Activated CD4-positive, alpha-beta T cell treated with anti-CD3 and anti-CD28 coated beads for 4 hours (primary cell): ENCODE measurements at regions not wholly inside any gene's neighbourhood (a gene's known extent, or its start where the extent isn't known, plus 50 kb on each side); places are given as distances from the start of the nearest gene placed in this dataset.
"Not testable (repeated sequence)": the region's sequence is repeated elsewhere in the genome, so short reads cannot be mapped to it uniquely, and the experiment has no call there.

ENCODE experiments used
- DNase-seq, 2 donors: peaks; one replicate each; pipeline ENCODE4 v3.0.0-alpha.2; 2020

DNA sequence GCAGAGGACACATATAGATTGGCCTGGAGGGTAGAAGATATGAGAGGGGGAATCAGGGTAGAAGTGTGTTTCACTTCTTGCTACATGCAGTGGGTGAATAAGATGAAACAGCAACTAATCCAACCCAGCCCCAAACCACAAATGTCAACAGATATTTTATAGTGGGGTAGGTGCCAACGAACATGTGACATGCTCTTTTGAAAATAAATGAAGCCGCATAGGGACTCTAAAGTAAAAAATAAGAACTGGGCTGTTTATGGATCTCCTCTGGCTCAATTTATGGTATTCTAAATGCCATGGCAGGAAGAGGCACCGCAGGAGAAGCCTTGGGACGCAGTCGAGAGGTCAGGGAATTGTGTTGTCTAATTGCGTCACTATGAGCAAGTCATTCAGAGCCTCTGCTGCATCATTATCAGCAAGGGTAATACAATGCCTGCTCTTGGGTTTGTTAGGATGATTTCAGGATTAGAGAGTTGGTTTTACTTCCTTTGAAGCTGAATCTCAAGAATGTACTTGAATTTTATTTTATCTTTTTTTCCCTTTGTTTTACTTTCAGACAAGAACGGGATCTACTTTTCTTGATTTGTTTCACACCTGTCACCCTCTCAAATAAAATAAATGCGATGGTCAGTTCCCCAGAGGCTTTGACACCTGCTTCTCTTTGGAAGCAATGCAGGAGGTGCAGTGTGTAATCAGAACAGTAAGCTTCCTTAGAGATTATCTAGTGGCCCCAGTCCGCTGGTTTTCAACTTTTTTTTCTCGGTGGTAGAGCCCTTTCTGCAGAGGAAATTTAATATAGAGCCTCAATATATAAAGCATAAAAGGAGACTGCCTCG, 375.6 kb upstream of the CLINT1 start:
- DNase-seq: no peak

- DNase-seq: no peak
Observed at GRCh38 chr5:158233735-158234322, 374.9 kb upstream of the CLINT1 start.

DNA sequence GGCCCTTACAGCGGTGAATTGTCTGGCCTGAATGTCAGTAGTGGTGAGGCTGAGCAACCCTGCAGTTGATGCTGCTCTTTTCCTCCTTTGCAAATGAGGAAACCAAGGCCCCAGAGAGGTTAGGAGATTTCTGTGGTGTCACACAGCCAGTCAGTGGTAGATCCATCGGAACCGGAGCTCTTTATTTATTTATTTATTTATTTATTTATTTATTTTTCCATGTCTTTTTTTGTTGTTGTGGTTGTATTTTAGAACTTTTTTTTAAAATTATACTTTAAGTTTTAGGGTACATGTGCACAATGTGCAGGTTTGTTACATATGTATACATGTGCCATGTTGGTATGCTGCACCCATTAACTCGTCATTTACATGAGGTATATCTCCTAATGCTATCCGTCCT, 368.4 kb upstream of the CLINT1 start:
- DNase-seq: not testable (repeated sequence)

- DNase-seq: no peak
Observed at GRCh38 chr5:158226496-158226895, 367.6 kb upstream of the CLINT1 start.

DNA sequence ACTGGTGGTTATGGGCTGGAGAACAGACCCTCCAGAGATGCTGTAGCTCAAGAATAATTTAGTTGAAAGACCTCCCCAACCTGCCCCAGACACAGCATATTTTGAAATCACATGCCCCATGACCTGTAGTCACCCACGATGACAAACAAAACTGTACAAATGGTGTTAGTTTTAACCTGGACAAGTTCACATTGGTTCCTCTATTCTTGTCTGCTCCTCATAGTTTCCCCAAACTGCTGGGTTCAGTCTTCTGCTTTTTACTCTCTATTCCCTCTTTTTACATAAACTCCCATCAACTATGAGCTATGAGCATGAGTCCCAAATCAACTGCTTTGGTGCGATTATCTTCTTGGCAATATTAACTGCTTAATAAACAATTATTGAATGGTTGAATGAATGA, 365.3 kb upstream of the CLINT1 start:
- no peak for DNase-seq

DNA sequence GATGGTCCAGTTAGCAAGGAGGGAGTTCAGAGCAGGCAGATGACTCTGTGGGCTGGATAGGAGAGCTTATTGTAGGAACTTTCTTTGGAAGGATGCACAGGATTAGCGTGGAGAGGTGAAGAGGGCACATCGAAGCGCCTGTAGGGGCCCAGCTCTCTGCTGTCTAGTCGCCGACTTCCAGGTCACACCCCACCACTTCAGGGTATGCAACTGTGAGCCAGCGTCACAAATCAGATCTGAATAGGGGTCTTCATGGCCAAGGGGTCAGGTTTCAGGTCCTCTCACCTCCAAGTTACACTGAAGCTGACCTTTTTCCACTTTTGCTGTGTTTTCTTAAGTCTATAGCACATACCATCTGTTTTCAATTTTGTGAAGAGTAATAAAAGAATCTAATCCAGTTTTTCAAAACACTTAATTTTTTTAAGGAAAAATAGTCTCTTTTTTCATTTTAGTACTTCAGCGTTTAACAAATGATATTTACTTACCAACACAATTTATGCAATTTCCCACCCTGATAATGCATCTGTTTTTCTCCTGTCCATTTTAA, 364.2 kb upstream of the CLINT1 start:
- no peak for DNase-seq

DNA sequence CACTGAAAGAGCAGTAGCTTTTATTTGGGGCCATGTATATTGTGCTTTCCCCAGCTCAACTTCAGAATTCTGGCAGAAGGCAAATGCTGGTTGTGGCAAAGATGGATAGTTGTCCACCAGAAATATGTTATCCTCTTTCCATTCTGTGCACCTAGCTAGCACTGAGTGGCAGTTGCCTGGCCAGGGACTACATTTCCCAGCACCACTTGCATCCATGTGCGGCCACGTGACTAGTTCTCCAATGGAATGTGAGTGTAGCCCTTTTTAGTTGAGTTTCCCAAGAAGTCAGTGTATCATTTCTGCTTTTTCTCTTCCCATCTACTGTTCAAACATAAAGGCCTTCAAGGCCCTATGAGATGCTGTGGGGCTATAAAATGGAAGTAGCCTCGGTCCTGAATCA, 354.0 kb upstream of the CLINT1 start:
- no peak for DNase-seq

GRCh38 chr5:158212237-158212636, 353.3 kb upstream of the CLINT1 start:
- no peak for DNase-seq

DNA sequence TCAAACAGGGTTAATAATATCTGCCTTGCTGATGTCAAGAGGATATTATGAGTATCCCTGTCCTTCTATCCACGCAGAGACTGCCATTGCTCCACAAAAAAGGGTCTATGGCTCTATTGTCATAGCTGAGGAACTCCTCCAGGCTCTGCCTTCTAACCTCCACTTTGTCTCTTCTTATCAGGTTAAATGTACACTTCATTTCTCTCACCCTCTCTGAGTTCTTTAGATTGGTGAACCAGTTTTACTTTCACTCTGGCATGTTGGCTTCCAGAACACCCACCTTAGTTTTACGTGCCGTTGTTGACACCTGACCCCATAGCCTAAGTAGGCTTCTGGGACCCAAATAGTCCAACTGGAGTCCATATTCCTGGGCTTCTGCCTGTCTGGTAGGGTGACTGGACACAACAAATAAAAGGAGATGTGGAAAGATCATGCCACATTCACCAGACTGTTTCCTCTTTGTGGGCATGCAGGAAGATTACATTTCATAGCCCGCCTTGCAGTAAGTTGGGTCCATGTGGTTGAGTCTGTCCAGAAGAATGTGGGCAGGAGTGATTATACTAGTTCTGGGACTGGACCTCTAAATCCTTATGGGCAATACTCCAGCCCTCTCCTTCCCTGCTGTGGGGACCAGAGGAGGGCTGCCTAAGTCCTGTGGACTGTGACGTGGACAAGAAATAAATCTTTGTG, 350.4 kb upstream of the CLINT1 start:
- DNase-seq: no peak

GRCh38 chr5:158207733-158208132, 348.8 kb upstream of the CLINT1 start:
- no peak for DNase-seq

- DNase-seq: no peak
Observed at GRCh38 chr5:158205992-158206391, 347.0 kb upstream of the CLINT1 start.

DNA sequence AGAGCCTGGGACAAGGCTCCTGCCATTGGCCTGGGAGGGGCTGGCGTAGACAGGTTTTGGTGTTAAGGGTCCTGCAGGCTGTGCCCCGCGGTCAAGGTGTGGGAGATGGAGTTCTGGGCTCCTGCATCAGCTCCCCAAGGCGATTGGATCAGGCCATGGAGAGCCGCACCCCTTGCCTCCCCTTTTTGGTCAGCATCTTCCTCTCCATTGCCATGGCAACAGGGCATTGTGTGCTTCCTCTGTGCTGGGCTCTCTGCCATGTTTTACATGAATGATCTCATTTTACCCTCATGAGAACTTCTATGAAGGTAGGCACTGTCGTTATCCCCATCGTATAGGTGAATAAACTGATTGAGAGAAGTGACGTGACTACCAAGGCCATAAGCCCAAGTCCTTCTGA, 344.3 kb upstream of the CLINT1 start:
- no peak for DNase-seq

- no peak for DNase-seq
Observed at GRCh38 chr5:158202801-158203200, 343.9 kb upstream of the CLINT1 start.

DNA sequence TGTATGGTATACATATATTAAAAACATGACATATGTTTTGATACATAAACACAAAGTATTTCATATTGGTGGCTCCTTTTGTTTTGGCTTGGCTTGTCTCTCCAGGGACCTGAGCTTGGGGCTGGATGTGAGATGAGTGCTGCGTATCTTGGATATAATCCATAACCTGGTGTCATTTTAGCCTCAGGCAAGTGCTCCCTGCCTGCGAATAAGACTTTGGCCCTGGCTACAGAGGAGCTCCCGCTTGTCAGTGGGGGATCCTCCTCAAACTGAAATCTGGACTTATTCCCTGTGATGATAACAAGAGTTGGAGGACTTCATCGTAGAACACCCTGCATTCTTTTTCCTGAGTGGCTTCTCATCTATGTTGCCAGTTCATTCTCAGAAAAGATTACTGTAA, 341.7 kb upstream of the CLINT1 start:
- DNase-seq: no peak

- no peak for DNase-seq
Observed at GRCh38 chr5:158198636-158199035, 339.7 kb upstream of the CLINT1 start.

DNA sequence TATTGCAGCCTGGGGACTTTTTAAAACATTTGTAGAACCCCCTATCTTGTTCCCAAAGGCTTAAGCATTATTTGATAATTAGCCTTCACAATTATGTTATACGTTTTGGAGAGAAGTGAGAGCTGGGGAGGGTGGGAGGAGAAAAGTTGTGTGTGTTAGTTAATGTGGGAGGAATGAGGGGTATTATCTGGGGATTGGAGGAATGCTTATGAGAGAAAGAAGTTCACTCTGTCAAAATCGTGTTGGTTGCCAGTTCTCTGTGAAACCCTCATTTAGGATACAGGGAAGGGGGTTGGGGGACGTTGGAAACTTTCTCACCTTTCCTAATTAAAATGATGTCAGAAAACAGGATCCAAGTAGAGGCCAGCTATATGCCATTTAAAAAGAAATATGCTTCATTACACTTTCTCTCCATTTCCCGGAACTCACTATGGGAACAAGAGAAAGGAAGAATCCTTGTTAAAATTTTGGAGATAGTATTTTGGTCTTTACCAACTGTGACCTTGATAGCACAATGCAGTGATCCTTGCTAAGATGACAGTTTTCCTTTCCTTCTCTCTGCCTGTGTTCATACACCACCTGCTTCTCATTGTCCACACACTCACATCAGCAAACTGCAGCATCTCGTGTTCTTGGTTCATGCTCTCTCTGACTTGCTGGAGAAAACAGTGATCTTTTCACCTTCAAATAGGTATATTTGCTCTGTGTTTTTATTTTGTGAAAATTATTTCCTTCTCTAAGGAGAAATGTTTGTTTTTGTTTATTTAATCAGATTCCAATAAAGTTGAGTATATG, 336.7 kb upstream of the CLINT1 start:
- no peak for DNase-seq

- DNase-seq: no peak
Observed at GRCh38 chr5:158194561-158194976, 335.6 kb upstream of the CLINT1 start.

DNA sequence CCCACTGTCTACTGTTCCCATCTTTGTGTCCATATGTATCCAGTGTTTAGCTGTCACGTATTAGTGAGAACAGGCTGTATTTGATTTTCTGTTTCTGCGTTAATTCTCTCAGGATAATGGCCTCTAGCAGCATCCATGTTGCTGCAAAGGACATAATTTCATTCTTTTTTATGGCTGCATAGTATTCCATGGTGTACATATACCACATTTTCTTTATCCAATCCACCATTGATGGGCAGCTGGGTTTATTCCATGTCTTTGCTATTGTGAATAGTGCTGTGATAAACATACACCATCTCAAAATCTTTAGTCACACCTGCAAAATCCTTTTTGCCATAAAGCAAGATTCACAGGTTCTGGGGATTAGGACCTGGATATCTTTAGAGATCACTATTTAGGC, 334.4 kb upstream of the CLINT1 start:
- not testable (repeated sequence) for DNase-seq

DNA sequence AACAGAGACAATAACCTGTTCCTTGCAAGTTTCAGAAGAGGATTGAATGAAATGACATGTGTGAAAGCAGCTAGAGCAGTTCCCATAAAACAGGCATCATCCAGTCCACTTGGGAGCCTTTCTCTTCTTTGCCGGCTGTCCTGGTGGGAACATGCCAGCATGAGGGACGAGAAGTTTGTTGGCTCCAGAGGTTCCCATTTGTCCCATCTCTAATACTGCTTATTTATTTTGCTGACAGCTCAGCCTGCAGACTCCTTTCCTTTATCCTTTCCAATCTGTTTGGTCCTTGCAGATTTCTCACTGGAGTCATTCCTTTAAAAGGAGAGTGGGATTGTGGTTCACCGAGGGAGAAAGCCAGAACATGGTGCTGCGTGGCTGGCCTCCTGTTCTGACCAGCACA, 321.5 kb upstream of the CLINT1 start:
- no peak for DNase-seq

DNA sequence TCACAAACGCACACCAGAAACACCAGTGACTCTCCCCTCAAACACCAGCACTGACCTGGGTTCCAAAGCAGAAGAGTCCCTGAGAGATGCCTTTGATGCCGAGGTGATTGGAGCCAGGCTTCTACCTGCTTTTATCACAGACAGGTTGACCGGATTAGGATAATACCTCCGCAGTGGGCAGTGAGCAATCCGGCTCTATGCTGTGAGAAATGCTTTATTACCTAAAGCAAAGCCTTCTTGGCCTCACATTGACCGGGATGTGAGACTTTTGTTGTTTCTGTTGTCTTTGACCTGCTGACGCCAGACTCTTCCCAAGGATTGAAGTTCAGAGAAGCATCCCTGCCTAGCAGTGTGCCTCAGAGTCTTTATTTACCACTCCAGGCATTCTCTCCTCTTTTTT, 320.3 kb upstream of the CLINT1 start:
- DNase-seq: no peak

DNA sequence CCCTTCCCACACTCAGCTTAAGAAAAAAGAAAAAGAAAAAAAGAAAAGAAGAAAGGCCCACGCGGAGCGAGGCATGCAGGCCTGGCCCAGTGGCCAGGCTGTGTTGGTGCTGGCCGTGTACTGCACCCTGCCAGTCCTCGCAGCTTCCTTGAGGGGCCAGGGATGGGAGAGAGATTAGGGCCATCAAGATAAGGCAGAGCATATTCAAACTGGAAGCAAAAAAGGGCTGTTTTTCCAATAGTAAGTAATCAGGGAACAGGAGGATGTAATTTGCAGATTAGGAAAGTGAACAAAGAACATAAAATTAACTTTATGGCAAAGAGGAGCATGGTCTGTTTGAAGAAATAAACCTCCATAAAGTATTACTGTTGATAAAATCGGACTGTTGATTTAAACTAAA, 319.6 kb upstream of the CLINT1 start:
- no peak for DNase-seq

DNA sequence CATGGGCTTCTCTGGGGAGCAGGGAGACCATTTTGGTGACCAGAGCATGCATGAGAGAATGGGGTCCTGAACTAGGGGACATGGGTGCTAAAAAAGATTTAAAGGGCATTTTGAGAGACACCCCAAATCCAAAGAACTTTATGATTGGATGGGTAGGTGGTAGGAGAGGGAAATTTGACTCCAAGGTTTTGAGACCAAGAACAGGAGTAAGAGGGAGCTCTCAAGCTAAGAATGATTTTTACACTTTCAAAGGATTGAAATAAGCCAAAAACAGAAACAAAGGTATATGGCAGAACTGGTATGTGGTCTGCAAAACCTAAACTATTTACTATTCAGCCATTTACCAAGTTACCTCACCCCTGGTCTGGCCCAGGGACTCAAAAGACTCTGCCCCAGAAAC, 318.2 kb upstream of the CLINT1 start:
- no peak for DNase-seq

GRCh38 chr5:158175934-158176481, 317.1 kb upstream of the CLINT1 start:
- no peak for DNase-seq
